ENCODE measurements at regions not wholly inside any gene's neighbourhood (a gene's known extent, or its start where the extent isn't known, plus 50 kb on each side); places are given as distances from the start of the nearest gene placed in this dataset.

- peak; percentile 4 for DNase-seq (ENCODE audit: low spot score, unreplicated experiment)
- Mint-ChIP-seq H3K27ac (no peak overlapping the region), H3K9me3 (ENCODE audit: low read depth) (no peaks in the 10 kb centered on the region), H3K27me3 (peaks cover 9% of the 10 kb centered on the region), H3K4me3 (ENCODE audit: low read depth) (no peak overlapping the region), H3K4me1 (ENCODE audit: low read depth) (no peaks in the 10 kb centered on the region), H3K36me3 (ENCODE audit: insufficient read depth) (no peaks in the 10 kb centered on the region)
- no peak for TF ChIP-seq CTCF (IDR thresholded peaks at IDR 0.05; ENCODE audit: unreplicated experiment)
Measured at GRCh38 chr1:30325999-30326398, 397.4 kb downstream of the MATN1 start.

GRCh38 chr1:30325085-30325935 is 398.1 kb downstream of the MATN1 start:
- DNase-seq (ENCODE audit: low spot score, unreplicated experiment): peak; percentile 7
- Mint-ChIP-seq H3K4me1 (ENCODE audit: low read depth) (no peaks in the 10 kb centered on the region), H3K9me3 (ENCODE audit: low read depth) (no peaks in the 10 kb centered on the region), H3K4me3 (ENCODE audit: low read depth) (no peak overlapping the region), H3K36me3 (ENCODE audit: insufficient read depth) (no peaks in the 10 kb centered on the region), H3K27me3 (peaks cover 11% of the 10 kb centered on the region), H3K27ac (no peak overlapping the region)
- no peak for TF ChIP-seq CTCF (IDR thresholded peaks at IDR 0.05; ENCODE audit: unreplicated experiment)

- no peaks in the 10 kb centered on the region for H3K9me3 Mint-ChIP-seq (ENCODE audit: low read depth)
- no peaks in the 10 kb centered on the region for H3K36me3 Mint-ChIP-seq (ENCODE audit: insufficient read depth)
- peaks cover 11% of the 10 kb centered on the region for H3K27me3 Mint-ChIP-seq
- no peaks in the 10 kb centered on the region for H3K4me1 Mint-ChIP-seq (ENCODE audit: low read depth)
- no peak for DNase-seq (ENCODE audit: low spot score, unreplicated experiment)
- TF ChIP-seq CTCF (IDR thresholded peaks at IDR 0.05; ENCODE audit: unreplicated experiment): no peak
- no peak overlapping the region for H3K4me3 Mint-ChIP-seq (ENCODE audit: low read depth)
- no peak overlapping the region for H3K27ac Mint-ChIP-seq
Measured at GRCh38 chr1:30324251-30325084, 398.9 kb downstream of the MATN1 start.

GRCh38 chr1:30323841-30324240 is 399.5 kb downstream of the MATN1 start:
- H3K4me1 Mint-ChIP-seq (ENCODE audit: low read depth): no peaks in the 10 kb centered on the region
- no peak overlapping the region for H3K4me3 Mint-ChIP-seq (ENCODE audit: low read depth)
- peaks cover 11% of the 10 kb centered on the region for H3K27me3 Mint-ChIP-seq
- no peak overlapping the region for H3K27ac Mint-ChIP-seq
- no peak for TF ChIP-seq CTCF (IDR thresholded peaks at IDR 0.05; ENCODE audit: unreplicated experiment)
- DNase-seq (ENCODE audit: low spot score, unreplicated experiment): no peak
- no peaks in the 10 kb centered on the region for H3K9me3 Mint-ChIP-seq (ENCODE audit: low read depth)
- no peaks in the 10 kb centered on the region for H3K36me3 Mint-ChIP-seq (ENCODE audit: insufficient read depth)

- H3K27ac Mint-ChIP-seq: no peak overlapping the region
- no peaks in the 10 kb centered on the region for H3K36me3 Mint-ChIP-seq (ENCODE audit: insufficient read depth)
- H3K27me3 Mint-ChIP-seq: peaks cover 11% of the 10 kb centered on the region
- H3K4me3 Mint-ChIP-seq (ENCODE audit: low read depth): no peak overlapping the region
- DNase-seq (ENCODE audit: low spot score, unreplicated experiment): no peak
- H3K4me1 Mint-ChIP-seq (ENCODE audit: low read depth): no peaks in the 10 kb centered on the region
- no peaks in the 10 kb centered on the region for H3K9me3 Mint-ChIP-seq (ENCODE audit: low read depth)
- no peak for TF ChIP-seq CTCF (IDR thresholded peaks at IDR 0.05; ENCODE audit: unreplicated experiment)
Measured at GRCh38 chr1:30323352-30323751, 400.0 kb downstream of the MATN1 start.

All from progenitor cell of endocrine pancreas (in vitro differentiated cells).